ENCODE measurements at regions not wholly inside any gene's neighbourhood (a gene's known extent, or its start where the extent isn't known, plus 50 kb on each side); places are given as distances from the start of the nearest gene placed in this dataset.

GRCh38 chr3:56958879-56959278, 101.6 kb upstream of the SPATA12 start:
- no peak for DNase-seq (ENCODE audit: low spot score)
- no peak for TF ChIP-seq CTCF (IDR thresholded peaks at IDR 0.05; ENCODE audit: extremely low read depth, missing control alignments)

GRCh38 chr3:56957522-56957921, 102.9 kb upstream of the SPATA12 start:
- TF ChIP-seq CTCF (IDR thresholded peaks at IDR 0.05; ENCODE audit: extremely low read depth, missing control alignments): no peak
- DNase-seq (ENCODE audit: low spot score): no peak

- no peak for DNase-seq (ENCODE audit: low spot score)
- TF ChIP-seq CTCF (IDR thresholded peaks at IDR 0.05; ENCODE audit: extremely low read depth, missing control alignments): no peak
Measured at GRCh38 chr3:56956906-56957305, 103.6 kb upstream of the SPATA12 start.

- DNase-seq (ENCODE audit: low spot score): no peak
- TF ChIP-seq CTCF (IDR thresholded peaks at IDR 0.05; ENCODE audit: extremely low read depth, missing control alignments): no peak
Measured at GRCh38 chr3:56955492-56956111, 104.9 kb upstream of the SPATA12 start.

GRCh38 chr3:56954125-56954524, 106.3 kb upstream of the SPATA12 start:
- no peak for DNase-seq (ENCODE audit: low spot score)
- no peak for TF ChIP-seq CTCF (IDR thresholded peaks at IDR 0.05; ENCODE audit: extremely low read depth, missing control alignments)

GRCh38 chr3:56952846-56953245, 107.6 kb upstream of the SPATA12 start:
- no peak for DNase-seq (ENCODE audit: low spot score)
- no peak for TF ChIP-seq CTCF (IDR thresholded peaks at IDR 0.05; ENCODE audit: extremely low read depth, missing control alignments)

- no peak for TF ChIP-seq CTCF (IDR thresholded peaks at IDR 0.05; ENCODE audit: extremely low read depth, missing control alignments)
- DNase-seq (ENCODE audit: low spot score): no peak
Measured at GRCh38 chr3:56952061-56952460, 108.4 kb upstream of the SPATA12 start.
